ENCODE measurements at regions not wholly inside any gene's neighbourhood (a gene's known extent, or its start where the extent isn't known, plus 50 kb on each side); places are given as distances from the start of the nearest gene placed in this dataset.

DNA sequence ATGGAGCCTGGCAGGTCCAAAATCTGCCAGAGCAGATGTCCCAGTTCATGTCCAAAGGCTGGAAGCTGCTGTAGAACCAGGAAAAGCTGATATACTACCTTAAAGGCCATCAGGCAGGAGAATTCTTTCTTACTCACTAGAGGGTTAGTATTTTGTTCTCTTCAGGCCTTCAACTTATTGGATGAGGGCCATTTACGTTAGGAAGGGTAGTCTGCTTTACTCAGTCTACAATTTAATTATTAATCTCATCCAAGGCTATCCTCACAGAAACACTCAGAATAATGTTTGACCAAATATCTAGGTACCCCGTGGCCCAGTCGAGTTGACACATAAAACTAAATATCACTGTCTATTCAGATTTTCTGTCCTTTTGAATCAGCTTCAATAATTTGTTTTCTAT lies 437.4 kb downstream of the TLE4 start:
- in situ Hi-C loops (cut with MboI), result no loop called here
- no peaks in the 10 kb centered on the region for H3K4me1 ChIP-seq (ENCODE audit: control insufficient read depth, insufficient read depth, low read length)
- BruUV-seq (replicated peaks), result no TSS peak
- no peak for TF ChIP-seq NFYA (IDR thresholded peaks at IDR 0.05; ENCODE audit: borderline replicate concordance, low read depth, low read length)
- TF ChIP-seq YBX1 (IDR thresholded peaks at IDR 0.05), result no peak
- no peak for TF ChIP-seq MYC (IDR thresholded peaks at IDR 0.05; ENCODE audit: insufficient read depth, insufficient read length, insufficient replicate concordance, low read length, severe bottlenecking)
- TF ChIP-seq RBBP5 (conservative IDR thresholded peaks at IDR 0.05), result no peak
- TF ChIP-seq, protein P1, sequence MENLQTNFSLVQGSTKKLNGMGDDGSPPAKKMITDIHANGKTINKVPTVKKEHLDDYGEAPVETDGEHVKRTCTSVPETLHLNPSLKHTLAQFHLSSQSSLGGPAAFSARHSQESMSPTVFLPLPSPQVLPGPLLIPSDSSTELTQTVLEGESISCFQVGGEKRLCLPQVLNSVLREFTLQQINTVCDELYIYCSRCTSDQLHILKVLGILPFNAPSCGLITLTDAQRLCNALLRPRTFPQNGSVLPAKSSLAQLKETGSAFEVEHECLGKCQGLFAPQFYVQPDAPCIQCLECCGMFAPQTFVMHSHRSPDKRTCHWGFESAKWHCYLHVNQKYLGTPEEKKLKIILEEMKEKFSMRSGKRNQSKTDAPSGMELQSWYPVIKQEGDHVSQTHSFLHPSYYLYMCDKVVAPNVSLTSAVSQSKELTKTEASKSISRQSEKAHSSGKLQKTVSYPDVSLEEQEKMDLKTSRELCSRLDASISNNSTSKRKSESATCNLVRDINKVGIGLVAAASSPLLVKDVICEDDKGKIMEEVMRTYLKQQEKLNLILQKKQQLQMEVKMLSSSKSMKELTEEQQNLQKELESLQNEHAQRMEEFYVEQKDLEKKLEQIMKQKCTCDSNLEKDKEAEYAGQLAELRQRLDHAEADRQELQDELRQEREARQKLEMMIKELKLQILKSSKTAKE (IDR thresholded peaks at IDR 0.05; ENCODE audit: low read depth, poor library complexity, severe bottlenecking), result no peak
- TF ChIP-seq, protein P2, sequence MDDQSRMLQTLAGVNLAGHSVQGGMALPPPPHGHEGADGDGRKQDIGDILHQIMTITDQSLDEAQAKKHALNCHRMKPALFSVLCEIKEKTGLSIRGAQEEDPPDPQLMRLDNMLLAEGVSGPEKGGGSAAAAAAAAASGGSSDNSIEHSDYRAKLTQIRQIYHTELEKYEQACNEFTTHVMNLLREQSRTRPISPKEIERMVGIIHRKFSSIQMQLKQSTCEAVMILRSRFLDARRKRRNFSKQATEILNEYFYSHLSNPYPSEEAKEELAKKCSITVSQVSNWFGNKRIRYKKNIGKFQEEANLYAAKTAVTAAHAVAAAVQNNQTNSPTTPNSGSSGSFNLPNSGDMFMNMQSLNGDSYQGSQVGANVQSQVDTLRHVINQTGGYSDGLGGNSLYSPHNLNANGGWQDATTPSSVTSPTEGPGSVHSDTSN (IDR thresholded peaks at IDR 0.05; ENCODE audit: insufficient replicate concordance, low read depth, low read length), result no peak
- TF ChIP-seq WRNIP1 (IDR thresholded peaks at IDR 0.05; ENCODE audit: borderline replicate concordance, low read depth, low read length), result no peak
- TF ChIP-seq, protein P3, sequence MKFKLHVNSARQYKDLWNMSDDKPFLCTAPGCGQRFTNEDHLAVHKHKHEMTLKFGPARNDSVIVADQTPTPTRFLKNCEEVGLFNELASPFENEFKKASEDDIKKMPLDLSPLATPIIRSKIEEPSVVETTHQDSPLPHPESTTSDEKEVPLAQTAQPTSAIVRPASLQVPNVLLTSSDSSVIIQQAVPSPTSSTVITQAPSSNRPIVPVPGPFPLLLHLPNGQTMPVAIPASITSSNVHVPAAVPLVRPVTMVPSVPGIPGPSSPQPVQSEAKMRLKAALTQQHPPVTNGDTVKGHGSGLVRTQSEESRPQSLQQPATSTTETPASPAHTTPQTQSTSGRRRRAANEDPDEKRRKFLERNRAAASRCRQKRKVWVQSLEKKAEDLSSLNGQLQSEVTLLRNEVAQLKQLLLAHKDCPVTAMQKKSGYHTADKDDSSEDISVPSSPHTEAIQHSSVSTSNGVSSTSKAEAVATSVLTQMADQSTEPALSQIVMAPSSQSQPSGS (IDR thresholded peaks at IDR 0.05; ENCODE audit: low read length), result no peak
- no peak for TF ChIP-seq MYB (IDR thresholded peaks at IDR 0.05; ENCODE audit: borderline replicate concordance, low read depth, low read length)
- TF ChIP-seq, protein P4, sequence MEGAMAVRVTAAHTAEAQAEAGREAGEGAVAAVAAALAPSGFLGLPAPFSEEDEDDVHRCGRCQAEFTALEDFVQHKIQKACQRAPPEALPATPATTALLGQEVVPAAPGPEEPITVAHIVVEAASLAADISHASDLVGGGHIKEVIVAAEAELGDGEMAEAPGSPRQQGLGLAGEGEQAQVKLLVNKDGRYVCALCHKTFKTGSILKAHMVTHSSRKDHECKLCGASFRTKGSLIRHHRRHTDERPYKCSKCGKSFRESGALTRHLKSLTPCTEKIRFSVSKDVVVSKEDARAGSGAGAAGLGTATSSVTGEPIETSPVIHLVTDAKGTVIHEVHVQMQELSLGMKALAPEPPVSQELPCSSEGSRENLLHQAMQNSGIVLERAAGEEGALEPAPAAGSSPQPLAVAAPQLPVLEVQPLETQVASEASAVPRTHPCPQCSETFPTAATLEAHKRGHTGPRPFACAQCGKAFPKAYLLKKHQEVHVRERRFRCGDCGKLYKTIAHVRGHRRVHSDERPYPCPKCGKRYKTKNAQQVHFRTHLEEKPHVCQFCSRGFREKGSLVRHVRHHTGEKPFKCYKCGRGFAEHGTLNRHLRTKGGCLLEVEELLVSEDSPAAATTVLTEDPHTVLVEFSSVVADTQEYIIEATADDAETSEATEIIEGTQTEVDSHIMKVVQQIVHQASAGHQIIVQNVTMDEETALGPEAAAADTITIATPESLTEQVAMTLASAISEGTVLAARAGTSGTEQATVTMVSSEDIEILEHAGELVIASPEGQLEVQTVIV (IDR thresholded peaks at IDR 0.05; ENCODE audit: borderline replicate concordance, partially characterized antibody), result no peak
- TF ChIP-seq STAT3 (IDR thresholded peaks at IDR 0.05; ENCODE audit: low read depth, low read length), result no peak
- TF ChIP-seq FOS (IDR thresholded peaks at IDR 0.05; ENCODE audit: borderline replicate concordance, extremely low read depth, insufficient read length), result no peak
- TF ChIP-seq, protein P5, sequence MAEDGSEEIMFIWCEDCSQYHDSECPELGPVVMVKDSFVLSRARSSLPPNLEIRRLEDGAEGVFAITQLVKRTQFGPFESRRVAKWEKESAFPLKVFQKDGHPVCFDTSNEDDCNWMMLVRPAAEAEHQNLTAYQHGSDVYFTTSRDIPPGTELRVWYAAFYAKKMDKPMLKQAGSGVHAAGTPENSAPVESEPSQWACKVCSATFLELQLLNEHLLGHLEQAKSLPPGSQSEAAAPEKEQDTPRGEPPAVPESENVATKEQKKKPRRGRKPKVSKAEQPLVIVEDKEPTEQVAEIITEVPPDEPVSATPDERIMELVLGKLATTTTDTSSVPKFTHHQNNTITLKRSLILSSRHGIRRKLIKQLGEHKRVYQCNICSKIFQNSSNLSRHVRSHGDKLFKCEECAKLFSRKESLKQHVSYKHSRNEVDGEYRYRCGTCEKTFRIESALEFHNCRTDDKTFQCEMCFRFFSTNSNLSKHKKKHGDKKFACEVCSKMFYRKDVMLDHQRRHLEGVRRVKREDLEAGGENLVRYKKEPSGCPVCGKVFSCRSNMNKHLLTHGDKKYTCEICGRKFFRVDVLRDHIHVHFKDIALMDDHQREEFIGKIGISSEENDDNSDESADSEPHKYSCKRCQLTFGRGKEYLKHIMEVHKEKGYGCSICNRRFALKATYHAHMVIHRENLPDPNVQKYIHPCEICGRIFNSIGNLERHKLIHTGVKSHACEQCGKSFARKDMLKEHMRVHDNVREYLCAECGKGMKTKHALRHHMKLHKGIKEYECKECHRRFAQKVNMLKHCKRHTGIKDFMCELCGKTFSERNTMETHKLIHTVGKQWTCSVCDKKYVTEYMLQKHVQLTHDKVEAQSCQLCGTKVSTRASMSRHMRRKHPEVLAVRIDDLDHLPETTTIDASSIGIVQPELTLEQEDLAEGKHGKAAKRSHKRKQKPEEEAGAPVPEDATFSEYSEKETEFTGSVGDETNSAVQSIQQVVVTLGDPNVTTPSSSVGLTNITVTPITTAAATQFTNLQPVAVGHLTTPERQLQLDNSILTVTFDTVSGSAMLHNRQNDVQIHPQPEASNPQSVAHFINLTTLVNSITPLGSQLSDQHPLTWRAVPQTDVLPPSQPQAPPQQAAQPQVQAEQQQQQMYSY (CRISPR knock-in tag; IDR thresholded peaks at IDR 0.05), result no peak
- no peak for TF ChIP-seq SREBF1 (IDR thresholded peaks at IDR 0.05; ENCODE audit: low read length)

More for the DNA sequence above, 437.4 kb downstream of the TLE4 start:
- H2AFZ ChIP-seq (ENCODE audit: control insufficient read depth, low read depth, low read length), result no peak overlapping the region
- H3K4me2 ChIP-seq (ENCODE audit: control insufficient read depth, insufficient read depth), result no peak overlapping the region
- H4K20me1 ChIP-seq (ENCODE audit: control insufficient read depth, insufficient read depth), result no peaks in the 10 kb centered on the region
- POLR2A ChIA-PET, result no interaction called here
- DNase-seq (ENCODE audit: low read depth, low spot score), result no peak
- no peak overlapping the region for H3K27ac ChIP-seq (ENCODE audit: control insufficient read depth, insufficient read depth)
- H3K79me2 ChIP-seq (ENCODE audit: control insufficient read depth, insufficient read depth, low read length), result no peaks in the 10 kb centered on the region
- SMC1A ChIA-PET (ENCODE audit: uncharacterized antibody, unreplicated experiment), result no interaction called here
- 21% methylated on average over 3 of the region's 3 CpGs for WGBS (ENCODE audit: insufficient coverage, insufficient replicate concordance, low lambda C conversion rate, missing lambda C conversion rate)
- no peaks in the 10 kb centered on the region for H3K36me3 ChIP-seq (ENCODE audit: control insufficient read depth in 2 of 2, insufficient read depth in 2 of 2, low read length in 1 of 2)
- intact Hi-C loops (cut with micrococcal nuclease; ENCODE audit: unreplicated experiment), result no loop called here
- no peaks in the 10 kb centered on the region for H3K9me3 ChIP-seq (replicated peaks; ENCODE audit: control insufficient read depth, insufficient read depth, low read length)
- RAD21 ChIA-PET (ENCODE audit: unreplicated experiment), result no interaction called here
- no peak overlapping the region for H3K9ac ChIP-seq (ENCODE audit: control insufficient read depth, insufficient read depth, low read length)
- CTCF ChIA-PET, result no interaction called here
- no peak for ATAC-seq
- no peak overlapping the region for H3K4me3 ChIP-seq
- no peaks in the 10 kb centered on the region for H3K27me3 ChIP-seq (replicated peaks in 1 of 2; ENCODE audit: control insufficient read depth in 2 of 2, insufficient read depth in 2 of 2, low read length in 1 of 2)
- FAIRE-seq, result no peak

Data from GM12878 (cell line).